LNCAP (cell line): ENCODE measurements at regions not wholly inside any gene's neighbourhood (a gene's known extent, or its start where the extent isn't known, plus 50 kb on each side); places are given as distances from the start of the nearest gene placed in this dataset.

ENCODE experiments used
- CTCF ChIP-seq: fragments of 450-650 bp; IDR thresholded peaks from 2 replicates; pipeline ENCODE4 v1.5.1; 2017; ENCODE audit warnings: mild to moderate bottlenecking

GRCh38 chr17:68812876-68813584 lies 142.2 kb downstream of the ABCA8 start:
- no peak for TF ChIP-seq CTCF

DNA sequence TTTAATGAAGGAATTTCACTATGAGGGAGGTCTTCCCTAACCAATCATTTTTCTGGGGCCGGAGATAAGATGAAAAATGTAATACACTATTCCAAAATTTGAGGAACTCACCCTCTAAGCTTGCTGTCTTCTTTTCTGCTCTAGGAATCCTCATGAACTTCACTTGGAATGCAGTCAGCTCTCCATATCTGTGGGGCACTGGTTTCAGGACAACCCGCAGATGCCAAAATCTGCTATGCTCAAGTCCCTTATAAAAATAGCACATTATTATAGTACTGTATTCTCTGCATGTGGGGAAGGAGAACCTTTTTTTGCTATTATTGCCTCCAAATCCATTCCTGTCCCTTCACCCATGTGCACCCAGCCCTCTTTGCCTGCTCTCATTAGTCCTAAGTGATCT lies 146.0 kb downstream of the ABCA8 start:
- no peak for TF ChIP-seq CTCF

GRCh38 chr17:68807998-68808772 lies 147.0 kb downstream of the ABCA8 start:
- no peak for TF ChIP-seq CTCF

GRCh38 chr17:68805609-68806008 lies 149.6 kb downstream of the ABCA8 start:
- TF ChIP-seq CTCF, result no peak

- TF ChIP-seq CTCF, result no peak
Measured at GRCh38 chr17:68804777-68805520, 150.2 kb downstream of the ABCA8 start.

DNA sequence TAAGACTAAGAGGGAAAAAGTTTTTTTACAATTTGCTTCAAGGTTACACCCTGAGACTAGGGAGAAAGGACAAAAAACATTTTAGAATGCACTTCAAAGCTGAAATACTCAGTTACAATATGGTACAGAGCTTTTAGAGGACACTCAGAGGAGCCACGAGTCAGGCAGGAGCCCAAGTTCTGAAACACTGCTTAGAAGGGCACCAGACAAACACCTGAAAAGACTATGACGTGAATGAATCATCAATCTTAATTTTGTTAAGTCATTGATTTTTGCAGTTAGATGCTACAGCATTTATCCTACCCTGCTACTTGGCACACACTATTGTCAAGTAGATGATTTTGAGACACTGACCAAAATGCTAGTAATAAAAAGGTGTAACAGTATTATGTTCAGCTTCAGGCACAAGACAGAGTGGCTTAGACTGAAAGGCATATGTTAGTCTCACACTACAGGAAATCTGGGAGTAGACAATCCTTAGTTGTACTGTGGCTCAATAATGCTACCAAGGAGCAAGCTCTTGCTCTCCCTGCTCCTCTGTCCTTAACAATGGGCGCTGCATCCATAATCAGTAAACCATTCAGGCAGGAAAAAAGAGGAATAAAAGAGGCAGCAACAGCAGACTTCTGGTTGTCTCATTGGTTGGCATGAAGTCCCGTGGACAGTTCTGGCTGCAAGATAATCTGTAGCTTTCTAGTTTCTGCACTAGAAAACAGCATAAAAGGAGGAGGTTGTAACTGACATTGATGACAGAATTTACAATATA lies 151.8 kb downstream of the ABCA8 start:
- TF ChIP-seq CTCF, result no peak
